ENCODE measurements at regions not wholly inside any gene's neighbourhood (a gene's known extent, or its start where the extent isn't known, plus 50 kb on each side); places are given as distances from the start of the nearest gene placed in this dataset.

DNA sequence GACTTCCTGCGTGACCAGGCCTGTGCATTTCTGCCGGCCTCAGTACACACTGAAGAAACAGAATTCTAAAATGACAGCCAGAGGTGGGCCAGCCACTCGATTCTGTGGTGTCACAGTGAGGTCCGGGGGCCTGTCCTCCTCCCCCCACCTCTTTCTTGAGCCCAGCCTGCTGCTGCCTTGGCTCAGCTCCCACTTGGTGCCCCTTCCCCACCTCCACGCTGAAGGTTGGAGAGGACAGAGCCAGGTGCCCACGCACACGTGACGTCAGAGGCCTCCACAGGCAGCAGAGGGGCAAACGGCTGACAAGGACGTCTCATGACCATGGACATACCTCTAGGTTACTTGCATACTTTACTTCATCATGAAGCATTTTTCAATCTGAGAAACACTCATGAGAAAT lies 78.0 kb upstream of the SHANK2 start:
- TF ChIP-seq, protein P1, sequence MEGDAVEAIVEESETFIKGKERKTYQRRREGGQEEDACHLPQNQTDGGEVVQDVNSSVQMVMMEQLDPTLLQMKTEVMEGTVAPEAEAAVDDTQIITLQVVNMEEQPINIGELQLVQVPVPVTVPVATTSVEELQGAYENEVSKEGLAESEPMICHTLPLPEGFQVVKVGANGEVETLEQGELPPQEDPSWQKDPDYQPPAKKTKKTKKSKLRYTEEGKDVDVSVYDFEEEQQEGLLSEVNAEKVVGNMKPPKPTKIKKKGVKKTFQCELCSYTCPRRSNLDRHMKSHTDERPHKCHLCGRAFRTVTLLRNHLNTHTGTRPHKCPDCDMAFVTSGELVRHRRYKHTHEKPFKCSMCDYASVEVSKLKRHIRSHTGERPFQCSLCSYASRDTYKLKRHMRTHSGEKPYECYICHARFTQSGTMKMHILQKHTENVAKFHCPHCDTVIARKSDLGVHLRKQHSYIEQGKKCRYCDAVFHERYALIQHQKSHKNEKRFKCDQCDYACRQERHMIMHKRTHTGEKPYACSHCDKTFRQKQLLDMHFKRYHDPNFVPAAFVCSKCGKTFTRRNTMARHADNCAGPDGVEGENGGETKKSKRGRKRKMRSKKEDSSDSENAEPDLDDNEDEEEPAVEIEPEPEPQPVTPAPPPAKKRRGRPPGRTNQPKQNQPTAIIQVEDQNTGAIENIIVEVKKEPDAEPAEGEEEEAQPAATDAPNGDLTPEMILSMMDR (IDR thresholded peaks at IDR 0.05) = no peak
- Mint-ChIP-seq H3K4me1 (peaks cover 5% of the 10 kb centered on the region), H3K27ac (no peak overlapping the region), H3K4me3 (no peak overlapping the region), H3K27me3 (ENCODE audit: low read depth, poor library complexity) (peaks cover 23% of the 10 kb centered on the region), H3K9me3 (peaks cover 17% of the 10 kb centered on the region), H3K36me3 (ENCODE audit: low read depth) (no peaks in the 10 kb centered on the region)
- DNase-seq = no peak

DNA sequence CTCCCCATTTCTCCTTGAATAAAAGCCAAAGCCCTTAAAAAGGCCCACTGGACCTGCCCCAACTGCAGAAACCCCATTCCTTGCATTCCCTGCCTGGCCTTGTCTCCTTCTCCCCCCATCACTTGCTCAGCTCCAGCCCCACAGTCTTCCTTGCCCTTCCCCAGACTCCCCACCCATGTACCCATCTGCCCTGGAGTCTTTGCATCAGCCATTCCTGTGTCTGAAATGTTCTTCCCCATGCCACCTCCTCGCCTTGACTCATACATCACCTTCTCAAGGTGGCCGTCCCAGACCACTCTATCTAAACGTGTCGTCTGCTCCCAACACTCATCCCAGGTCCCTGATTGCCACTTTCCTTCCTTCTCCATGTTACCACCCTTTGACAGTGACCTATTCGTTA lies 77.4 kb upstream of the SHANK2 start:
- H3K36me3 Mint-ChIP-seq (ENCODE audit: low read depth) = no peaks in the 10 kb centered on the region
- TF ChIP-seq, protein P1 (IDR thresholded peaks at IDR 0.05) = no peak
- H3K27ac Mint-ChIP-seq = no peak overlapping the region
- peaks cover 11% of the 10 kb centered on the region for H3K4me1 Mint-ChIP-seq
- no peak overlapping the region for H3K4me3 Mint-ChIP-seq
- no peak for DNase-seq
- H3K27me3 Mint-ChIP-seq (ENCODE audit: low read depth, poor library complexity) = peaks cover 19% of the 10 kb centered on the region
- H3K9me3 Mint-ChIP-seq = peaks cover 17% of the 10 kb centered on the region

DNA sequence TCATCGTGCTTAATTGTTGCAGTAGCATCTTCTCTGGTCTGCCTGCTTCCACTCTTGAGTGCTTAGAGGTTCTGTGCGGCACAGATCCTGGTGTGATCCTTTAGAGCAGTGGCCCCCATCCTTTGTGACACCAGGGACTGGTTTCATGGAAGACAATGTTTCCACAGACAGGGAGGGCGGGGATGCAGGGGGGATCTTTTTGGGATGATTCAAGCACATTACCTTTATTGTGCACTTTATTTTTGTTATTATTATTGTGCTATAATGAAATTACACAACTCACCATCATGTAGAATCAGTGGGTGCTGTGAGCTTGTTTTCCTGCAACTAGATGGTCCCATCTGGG lies 76.8 kb upstream of the SHANK2 start:
- peaks cover 23% of the 10 kb centered on the region for H3K27me3 Mint-ChIP-seq (ENCODE audit: low read depth, poor library complexity)
- H3K9me3 Mint-ChIP-seq = peaks cover 17% of the 10 kb centered on the region
- H3K4me1 Mint-ChIP-seq = peaks cover 13% of the 10 kb centered on the region
- H3K36me3 Mint-ChIP-seq (ENCODE audit: low read depth) = no peaks in the 10 kb centered on the region
- no peak for DNase-seq
- no peak overlapping the region for H3K27ac Mint-ChIP-seq
- H3K4me3 Mint-ChIP-seq = no peak overlapping the region
- TF ChIP-seq, protein P1 (IDR thresholded peaks at IDR 0.05) = no peak

DNA sequence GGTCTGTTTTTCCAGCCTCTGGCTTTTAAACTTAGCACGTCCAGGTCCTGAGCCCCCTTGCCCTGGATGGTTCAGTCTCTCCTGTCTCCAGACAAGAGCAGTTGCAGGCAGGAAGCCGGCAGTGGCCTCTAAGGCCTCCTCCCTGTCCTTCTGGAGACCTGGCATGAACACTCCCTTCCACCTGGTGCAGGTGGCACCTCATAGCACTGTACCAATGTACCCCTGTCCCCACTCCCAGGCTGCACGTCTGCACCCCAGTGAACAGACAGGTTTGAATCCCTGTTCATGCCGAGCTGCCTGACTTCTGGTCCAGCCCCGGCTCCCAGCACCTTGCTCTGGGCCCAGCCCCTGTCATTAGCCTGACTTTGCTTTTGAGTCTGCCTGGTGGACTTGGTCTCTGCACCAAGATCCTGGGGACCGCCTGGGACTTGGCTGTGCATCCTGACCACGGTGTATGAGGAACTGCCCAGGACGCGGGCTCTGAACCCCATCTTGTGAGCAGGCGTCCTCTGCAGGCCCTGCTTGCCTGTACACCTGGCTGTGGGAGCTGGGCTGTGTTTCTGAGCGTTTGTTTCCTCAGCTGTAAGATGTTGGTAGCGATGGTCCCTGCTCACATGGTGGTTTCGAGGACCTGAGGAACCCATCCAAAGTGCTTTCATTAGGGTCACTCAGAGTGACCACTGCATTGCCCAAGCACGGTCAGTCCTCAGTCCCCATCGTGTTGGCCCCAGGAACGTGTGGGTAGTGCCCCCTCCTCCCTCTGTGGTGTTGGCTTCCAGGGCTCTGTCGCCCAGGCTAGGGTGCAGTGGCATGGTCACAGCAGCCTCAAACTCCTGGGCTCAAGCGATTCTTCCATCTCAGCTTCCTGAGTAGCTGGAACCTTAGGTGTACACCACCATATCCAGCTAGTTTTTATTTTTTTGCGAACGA lies 75.0 kb upstream of the SHANK2 start:
- H3K27ac Mint-ChIP-seq = no peak overlapping the region
- no peaks in the 10 kb centered on the region for H3K36me3 Mint-ChIP-seq (ENCODE audit: low read depth)
- TF ChIP-seq, protein P1 (IDR thresholded peaks at IDR 0.05) = no peak
- H3K4me1 Mint-ChIP-seq = peaks cover 13% of the 10 kb centered on the region
- H3K4me3 Mint-ChIP-seq = no peak overlapping the region
- peaks cover 5% of the 10 kb centered on the region for H3K9me3 Mint-ChIP-seq
- H3K27me3 Mint-ChIP-seq (ENCODE audit: low read depth, poor library complexity) = peaks cover 30% of the 10 kb centered on the region
- DNase-seq = no peak

DNA sequence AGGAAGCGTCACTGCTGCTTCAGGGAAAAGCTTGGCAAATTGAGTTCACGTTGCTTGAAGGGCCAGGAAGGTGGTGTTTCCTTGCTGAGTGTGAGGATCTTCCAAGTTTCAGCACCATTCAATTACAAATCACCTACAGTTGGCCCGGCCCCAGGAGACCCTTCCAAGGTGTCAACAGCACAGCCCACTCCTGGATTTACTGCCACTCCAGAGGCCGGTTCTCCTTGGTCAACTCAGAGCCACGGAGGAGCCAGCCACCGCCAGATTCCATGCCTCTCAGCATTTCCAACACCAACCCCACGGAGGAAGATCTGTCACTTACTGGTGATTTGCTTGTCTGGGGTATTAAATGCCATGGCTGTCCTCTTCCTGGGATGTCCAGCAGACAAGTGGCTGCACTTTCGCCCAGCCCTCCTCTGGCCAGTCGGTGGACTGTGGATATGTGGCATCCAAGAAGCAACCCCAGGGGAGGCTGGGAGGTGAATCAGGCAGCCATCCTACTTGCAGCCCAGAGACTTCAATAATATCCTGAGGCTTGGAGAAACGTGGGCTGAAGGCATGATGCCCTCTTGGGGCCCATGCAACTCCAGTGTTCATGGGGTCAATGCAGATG lies 74.1 kb upstream of the SHANK2 start:
- Mint-ChIP-seq H3K4me1 (peaks cover 13% of the 10 kb centered on the region), H3K27me3 (ENCODE audit: low read depth, poor library complexity) (peaks cover 31% of the 10 kb centered on the region), H3K4me3 (no peak overlapping the region), H3K9me3 (peaks cover 5% of the 10 kb centered on the region), H3K36me3 (ENCODE audit: low read depth) (no peaks in the 10 kb centered on the region), H3K27ac (no peak overlapping the region)
- TF ChIP-seq, protein P1 (IDR thresholded peaks at IDR 0.05) = no peak
- DNase-seq = no peak
